Stomach (tissue), 8 donors: ENCODE measurements at regions not wholly inside any gene's neighbourhood (a gene's known extent, or its start where the extent isn't known, plus 50 kb on each side); places are given as distances from the start of the nearest gene placed in this dataset.

Experiments used
- DNase-seq, 2 donors: peaks; one replicate each; pipeline versions ENCODE4 v3.0.0 to v3.0.0-alpha.2; 2013 to 2019
- H3K27ac ChIP-seq, 5 donors: fragments of 200-600 bp in 4 of 5; sonication (generic) in 4 of 5; one replicate each; pipeline ENCODE4 v1.5.1; 2013 to 2019; ENCODE audit warnings: mild to moderate bottlenecking in 1 of 5, moderate library complexity in 1 of 5
- H3K27me3 ChIP-seq, 3 donors: fragments of 200-600 bp; sonication (generic); one replicate each; pipeline ENCODE4 v1.5.1; 2017 to 2019; ENCODE audit warnings: mixed run types in 1 of 3
- H3K36me3 ChIP-seq, 4 donors: fragments of 200-600 bp; sonication (generic); 1 replicate in 3 of 4; 2 replicates in 1 of 4; pipeline ENCODE4 v1.5.1; 2016 to 2019
- H3K4me1 ChIP-seq, 4 donors: fragments of 200-600 bp; sonication (generic); one replicate each; pipeline ENCODE4 v1.5.1; 2016 to 2019
- H3K4me3 ChIP-seq, 4 donors: fragments of 200-600 bp; sonication (generic) in 3 of 4; one replicate each; pipeline ENCODE4 v1.5.1; 2016 to 2019; ENCODE audit warnings: mild to moderate bottlenecking in 1 of 4
- H3K9me3 ChIP-seq, 4 donors: fragments of 200-600 bp; sonication (generic); one replicate each; pipeline ENCODE4 v1.5.1; 2016 to 2019
- CTCF ChIP-seq, 7 experiments: fragments of 450-650 bp in 4 of 7; fragments of 200-600 bp in 3 of 7; sonication (generic) in 3 of 7; IDR thresholded peaks; one replicate each; pipeline ENCODE4 v1.5.1; 2016 to 2019; ENCODE audit warnings: antibody characterized with exemption in 7 of 7, control low read depth in 2 of 7, mild to moderate bottlenecking in 1 of 7
- EP300 ChIP-seq: sonication (generic); formaldehyde crosslinking; IDR thresholded peaks from one replicate; pipeline ENCODE4 v1.6.1; 2017; ENCODE audit warnings: antibody characterized with exemption
- POLR2A ChIP-seq, 4 donors: fragments of 450-650 bp; IDR thresholded peaks; one replicate each; pipeline ENCODE4 v1.6.1; 2016; ENCODE audit warnings: antibody characterized with exemption in 4 of 4, control low read depth in 2 of 4, mild to moderate bottlenecking in 1 of 4, moderate library complexity in 1 of 4
- POLR2AphosphoS5 ChIP-seq, 3 donors: sonication (generic); formaldehyde crosslinking; IDR thresholded peaks; one replicate each; pipeline ENCODE4 v1.6.1; 2016; ENCODE audit warnings: antibody characterized with exemption in 3 of 3
- WGBS, 5 donors: extraction: QIAGEN DNeasy Blood & Tissue Kit in 3 of 5; methylation state at CpG; one replicate each; pipeline versions ENCODE4 v1.1.5 to v1.1.7; 2013 to 2018; 5-methylcytosine and 5-hydroxymethylcytosine counted together
- intact Hi-C: fragments of 100-400 bp; cut with DNase I; formaldehyde crosslinking; loops from one replicate; pipeline ENCODE4 v1.15.1; 2023; ENCODE audit warnings: low total_unique reads
- donor health status: healthy with polysubstance abuse.
- donor health status: Bipolar disorder and iron deficiency.
- donor health status: healthy.

DNA sequence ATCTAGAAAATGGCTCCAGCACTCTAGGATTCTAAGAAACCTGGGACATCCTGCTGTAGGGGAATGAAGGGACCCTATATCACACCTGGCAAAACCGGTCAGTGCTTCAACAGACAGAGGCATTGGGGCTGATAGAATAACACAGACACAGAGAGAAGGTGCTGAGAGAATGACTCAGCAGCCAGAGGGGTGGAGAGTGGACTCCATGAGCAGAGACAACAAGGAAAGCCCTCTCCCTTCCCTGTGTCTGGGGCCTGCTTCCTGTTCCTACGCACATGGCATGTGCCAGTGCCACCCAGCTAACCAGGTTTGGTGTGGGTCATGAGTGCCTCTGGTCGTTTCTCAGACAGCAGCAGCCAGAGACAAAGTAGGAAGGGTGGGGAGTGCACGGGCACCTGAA, 140.3 kb downstream of the CCT6B start:
- Histone ChIP-seq H3K36me3 (no peaks in the 10 kb centered on the region), H3K4me3 (no peak overlapping the region), H3K27ac (no peak overlapping the region), H3K27me3 (peaks cover 0 to 35% (median 0%) of the 10 kb centered on the region in 3 donors), H3K4me1 (no peaks in the 10 kb centered on the region), H3K9me3 (no peaks in the 10 kb centered on the region)
- intact Hi-C loops, result no loop called here
- no peak for DNase-seq
- TF ChIP-seq CTCF (IDR thresholded peaks at IDR 0.05), result no peak
- 21 to 29% (median 23%) methylated on average over 4 of the region's 4 CpGs for WGBS, 5 donors

DNA sequence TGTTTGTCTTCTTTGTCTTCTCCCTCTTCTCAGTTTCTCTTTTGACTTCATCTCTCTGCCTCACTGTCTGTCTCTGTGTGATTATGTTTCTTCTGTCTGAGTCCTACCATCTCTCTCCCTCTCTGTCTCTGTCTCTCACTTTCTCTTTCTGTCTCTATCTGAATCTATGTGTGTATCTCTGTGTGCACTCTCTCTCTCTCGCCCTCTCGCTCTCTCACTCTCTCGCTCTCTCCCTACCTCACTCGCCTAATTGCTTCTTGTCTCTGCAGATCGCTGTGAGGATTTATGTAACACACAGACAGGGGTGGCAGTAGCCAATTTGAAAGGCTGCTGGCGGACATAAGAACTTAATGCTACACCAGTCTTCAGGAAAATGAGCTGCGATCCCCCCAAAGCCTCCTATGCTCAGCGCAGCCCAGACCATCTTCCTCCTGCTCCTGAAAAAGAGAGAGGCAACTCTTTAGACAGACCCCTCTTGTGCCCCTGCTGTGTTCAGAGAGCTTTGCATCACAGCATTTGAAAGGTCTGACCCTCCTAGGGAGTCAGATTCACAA, 140.9 kb downstream of the CCT6B start:
- WGBS, 5 donors, result 27 to 39% (median 36%) methylated on average over 8 of the region's 8 CpGs
- Histone ChIP-seq H3K9me3 (no peaks in the 10 kb centered on the region), H3K27ac (no peak overlapping the region), H3K4me1 (no peaks in the 10 kb centered on the region), H3K4me3 (no peak overlapping the region), H3K36me3 (no peaks in the 10 kb centered on the region), H3K27me3 (peaks cover 0 to 34% (median 0%) of the 10 kb centered on the region in 3 donors)
- DNase-seq, result peak in 1 of 2 donors; percentile 10
- intact Hi-C loops, result no loop called here
- no peak for TF ChIP-seq POLR2AphosphoS5 (IDR thresholded peaks at IDR 0.05)
- no peak for TF ChIP-seq CTCF (IDR thresholded peaks at IDR 0.05)
- no peak for TF ChIP-seq EP300
- no peak for TF ChIP-seq POLR2A (IDR thresholded peaks at IDR 0.05)

DNA sequence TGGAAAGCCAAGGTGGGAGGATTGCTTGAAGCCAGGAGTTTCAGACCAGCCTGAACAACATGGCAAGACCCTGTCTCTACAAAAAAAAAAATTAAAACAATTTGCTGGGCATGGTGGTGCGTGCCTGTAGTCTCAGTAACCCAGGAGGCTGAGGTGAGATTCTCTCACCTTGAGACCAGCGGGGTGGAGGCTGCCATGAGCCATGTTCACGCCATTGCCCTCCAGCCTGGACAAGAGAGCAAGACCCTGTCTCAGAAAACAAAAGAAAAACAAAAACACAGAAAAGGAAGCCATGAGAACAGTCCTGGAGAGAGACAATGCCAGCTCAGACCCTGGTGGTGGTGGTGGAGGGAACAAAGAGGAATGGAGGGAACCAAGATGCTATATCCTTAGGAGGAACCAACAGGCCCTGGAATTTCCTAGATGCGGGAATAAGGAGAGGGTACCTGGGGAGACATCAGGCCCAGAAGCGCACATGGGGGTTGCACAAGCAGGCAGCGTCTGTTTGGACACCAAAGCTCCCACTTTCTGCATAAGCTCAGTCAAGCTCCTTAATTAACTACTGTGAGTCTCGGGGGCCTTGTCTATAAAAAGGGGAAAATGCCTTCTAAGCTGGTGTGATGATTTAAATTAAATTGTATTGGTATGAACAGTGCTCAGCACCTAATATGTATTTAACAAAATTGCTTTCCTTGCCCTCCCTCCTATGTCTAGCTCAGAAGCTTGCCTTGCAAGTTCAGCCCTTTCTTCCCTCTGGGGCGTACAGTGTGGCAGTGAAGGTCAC, 143.8 kb downstream of the CCT6B start:
- H3K4me3 ChIP-seq, result no peak overlapping the region
- no peaks in the 10 kb centered on the region for H3K4me1 ChIP-seq
- intact Hi-C loops, result no loop called here
- TF ChIP-seq POLR2AphosphoS5 (IDR thresholded peaks at IDR 0.05), result no peak
- TF ChIP-seq EP300, result no peak
- TF ChIP-seq POLR2A (IDR thresholded peaks at IDR 0.05), result no peak
- no peak for TF ChIP-seq CTCF (IDR thresholded peaks at IDR 0.05)
- H3K27me3 ChIP-seq, result peaks cover 0 to 11% (median 0%) of the 10 kb centered on the region in 3 donors
- WGBS, 5 donors, result 80 to 87% (median 81%) methylated on average over 8 of the region's 8 CpGs
- no peak for DNase-seq
- H3K27ac ChIP-seq, result no peak overlapping the region
- no peaks in the 10 kb centered on the region for H3K9me3 ChIP-seq
- no peaks in the 10 kb centered on the region for H3K36me3 ChIP-seq

DNA sequence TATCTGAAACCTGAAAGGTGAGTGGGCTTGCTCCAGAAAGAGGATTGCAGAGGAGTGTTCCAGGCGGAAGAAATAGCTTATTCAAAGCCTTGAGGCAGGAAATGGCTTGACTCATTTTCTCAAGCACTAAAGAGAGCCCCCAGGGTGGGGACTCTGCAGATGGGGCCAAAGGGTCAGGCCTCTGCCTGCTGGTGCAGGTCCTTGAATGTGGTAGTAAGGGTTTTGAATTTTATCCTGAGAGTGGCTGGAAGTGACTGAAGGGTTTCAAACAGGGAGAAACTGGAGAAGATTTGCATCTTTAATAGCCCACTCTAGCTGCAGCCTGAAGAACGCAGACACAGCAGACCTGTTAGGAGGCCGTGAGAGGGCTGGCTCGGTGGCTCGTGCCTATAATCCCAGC, 144.4 kb downstream of the CCT6B start:
- DNase-seq, result no peak
- no peak for TF ChIP-seq POLR2AphosphoS5 (IDR thresholded peaks at IDR 0.05)
- TF ChIP-seq EP300, result no peak
- TF ChIP-seq POLR2A (IDR thresholded peaks at IDR 0.05), result no peak
- TF ChIP-seq CTCF (IDR thresholded peaks at IDR 0.05), result no peak
- Histone ChIP-seq H3K4me1 (no peaks in the 10 kb centered on the region), H3K9me3 (no peaks in the 10 kb centered on the region), H3K36me3 (no peaks in the 10 kb centered on the region), H3K27me3 (peaks cover 0 to 5% (median 0%) of the 10 kb centered on the region in 3 donors), H3K27ac (no peak overlapping the region), H3K4me3 (no peak overlapping the region)
- intact Hi-C loops, result no loop called here
- 63 to 77% (median 67%) methylated on average over 5 of the region's 5 CpGs for WGBS, 5 donors
